A673 (cell line): ENCODE measurements at regions not wholly inside any gene's neighbourhood (a gene's known extent, or its start where the extent isn't known, plus 50 kb on each side); places are given as distances from the start of the nearest gene placed in this dataset.

Source experiments
- BruUV-seq: library from RNA; stranded (reverse); fragments of 400-500 nt; replicated peaks from 2 replicates; lab custom pipeline; 2021; lab: Mats Ljungman, UMichigan
- CTCF ChIA-PET: fragments of 300-600 bp; sonication (Branson Sonifier 250); formaldehyde crosslinking; loops from one replicate; lab custom pipeline; 2022; ENCODE audit warnings: antibody characterized with exemption; lab: Charles Lee
- POLR2A ChIA-PET: fragments of 300-600 bp; sonication (Branson Sonifier 250); formaldehyde crosslinking; loops from one replicate; lab custom pipeline; 2022; ENCODE audit warnings: antibody characterized with exemption; ENCODE audit not compliant: low non-redundant PET; lab: Charles Lee
- DNase-seq: peaks from one replicate; pipeline ENCODE4 v3.0.0-alpha.2; 2015; ENCODE audit warnings: low spot score
- H3K27ac ChIP-seq: fragments of 200-600 bp; sonication (generic); 2 replicates; pipeline ENCODE4 v1.5.1; 2016; ENCODE audit warnings: mixed run types, low read depth, mild to moderate bottlenecking, mixed read lengths, antibody characterized with exemption, low read length; ENCODE audit not compliant: poor library complexity, severe bottlenecking
- H3K27me3 ChIP-seq: fragments of 200-600 bp; sonication (generic); replicated peaks from 2 replicates; pipeline ENCODE4 v1.6.1; 2017; ENCODE audit warnings: mixed run types, low read depth, mild to moderate bottlenecking, mixed read lengths, antibody characterized with exemption, low read length; ENCODE audit not compliant: insufficient read depth, poor library complexity
- H3K36me3 ChIP-seq: fragments of 200-600 bp; sonication (generic); 2 replicates; pipeline ENCODE4 v1.6.1; 2016; ENCODE audit warnings: mixed run types, mild to moderate bottlenecking, mixed read lengths, antibody characterized with exemption, low read length; ENCODE audit not compliant: insufficient read depth, poor library complexity, severe bottlenecking
- H3K4me1 ChIP-seq: fragments of 200-600 bp; sonication (generic); 2 replicates; pipeline ENCODE4 v1.6.1; 2017; ENCODE audit warnings: mixed run types, mild to moderate bottlenecking, mixed read lengths, antibody characterized with exemption, low read length; ENCODE audit not compliant: insufficient read depth, poor library complexity, severe bottlenecking
- H3K4me3 ChIP-seq: fragments of 200-600 bp; sonication (generic); 2 replicates; pipeline ENCODE4 v1.5.1; 2016; ENCODE audit warnings: low read depth, mixed run types, mild to moderate bottlenecking, mixed read lengths, low read length; ENCODE audit not compliant: poor library complexity, severe bottlenecking
- H3K9me3 ChIP-seq: fragments of 200-600 bp; sonication (generic); 2 replicates; pipeline ENCODE4 v1.6.1; 2016; ENCODE audit warnings: mixed run types, low read depth, mild to moderate bottlenecking, mixed read lengths, antibody characterized with exemption, low read length; ENCODE audit not compliant: poor library complexity, severe bottlenecking
- EZH2 ChIP-seq: fragments of 200-600 bp; sonication (generic); IDR thresholded peaks from 2 replicates; pipeline ENCODE4 v1.6.1; 2017; ENCODE audit warnings: borderline replicate concordance, low read depth, mild to moderate bottlenecking, mixed read lengths, antibody characterized with exemption, low read length; ENCODE audit not compliant: poor library complexity, severe bottlenecking
- intact Hi-C: fragments of 100-400 bp; cut with micrococcal nuclease; formaldehyde crosslinking; loops from one replicate; pipeline ENCODE4 v1.10.0; 2022; ENCODE audit not compliant: unreplicated experiment
- TF ChIP-seq, protein P1 (sequence below): fragments of 300-800, 200-600 bp; sonication (generic); conservative IDR thresholded peaks from 2 replicates; pipeline ENCODE4 v1.5.1; 2017; ENCODE audit warnings: low read depth, mild to moderate bottlenecking, antibody characterized with exemption, low read length, moderate library complexity, mixed read lengths

GRCh38 chr3:35437381-35437780, 201.9 kb upstream of the ARPP21 start:
- H3K4me1 ChIP-seq, result no peaks in the 10 kb centered on the region
- POLR2A ChIA-PET, result no interaction called here
- no peaks in the 10 kb centered on the region for H3K36me3 ChIP-seq
- no peak for TF ChIP-seq EZH2
- TF ChIP-seq, protein P1, sequence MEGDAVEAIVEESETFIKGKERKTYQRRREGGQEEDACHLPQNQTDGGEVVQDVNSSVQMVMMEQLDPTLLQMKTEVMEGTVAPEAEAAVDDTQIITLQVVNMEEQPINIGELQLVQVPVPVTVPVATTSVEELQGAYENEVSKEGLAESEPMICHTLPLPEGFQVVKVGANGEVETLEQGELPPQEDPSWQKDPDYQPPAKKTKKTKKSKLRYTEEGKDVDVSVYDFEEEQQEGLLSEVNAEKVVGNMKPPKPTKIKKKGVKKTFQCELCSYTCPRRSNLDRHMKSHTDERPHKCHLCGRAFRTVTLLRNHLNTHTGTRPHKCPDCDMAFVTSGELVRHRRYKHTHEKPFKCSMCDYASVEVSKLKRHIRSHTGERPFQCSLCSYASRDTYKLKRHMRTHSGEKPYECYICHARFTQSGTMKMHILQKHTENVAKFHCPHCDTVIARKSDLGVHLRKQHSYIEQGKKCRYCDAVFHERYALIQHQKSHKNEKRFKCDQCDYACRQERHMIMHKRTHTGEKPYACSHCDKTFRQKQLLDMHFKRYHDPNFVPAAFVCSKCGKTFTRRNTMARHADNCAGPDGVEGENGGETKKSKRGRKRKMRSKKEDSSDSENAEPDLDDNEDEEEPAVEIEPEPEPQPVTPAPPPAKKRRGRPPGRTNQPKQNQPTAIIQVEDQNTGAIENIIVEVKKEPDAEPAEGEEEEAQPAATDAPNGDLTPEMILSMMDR, result no peak
- H3K27me3 ChIP-seq, result no peaks in the 10 kb centered on the region
- intact Hi-C loops, result no loop called here
- no peak overlapping the region for H3K27ac ChIP-seq
- no peaks in the 10 kb centered on the region for H3K9me3 ChIP-seq
- no TSS peak for BruUV-seq
- CTCF ChIA-PET, result no interaction called here
- no peak for DNase-seq
- no peak overlapping the region for H3K4me3 ChIP-seq

DNA sequence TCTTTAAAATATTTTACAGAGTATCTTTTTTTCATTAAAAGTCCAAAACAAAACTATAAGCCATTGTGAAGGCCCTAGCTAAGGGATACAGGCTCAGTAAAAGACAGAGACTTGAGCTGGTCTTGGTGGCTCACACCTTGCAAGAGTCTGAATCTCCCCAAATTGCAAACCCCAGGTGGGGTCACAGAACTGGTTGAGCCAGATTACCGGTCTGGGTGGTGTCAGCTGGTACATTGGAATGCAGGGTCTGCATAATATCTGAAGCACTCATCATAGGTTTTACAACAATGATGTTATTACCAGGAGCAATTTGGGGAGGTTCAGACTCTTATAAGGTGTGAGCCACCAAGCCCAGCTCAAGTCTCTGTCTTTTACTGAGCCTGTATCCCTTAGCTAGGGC, 201.2 kb upstream of the ARPP21 start:
- H3K36me3 ChIP-seq, result no peaks in the 10 kb centered on the region
- intact Hi-C loops, result no loop called here
- H3K4me1 ChIP-seq, result no peaks in the 10 kb centered on the region
- no peak for DNase-seq
- H3K4me3 ChIP-seq, result no peak overlapping the region
- no peaks in the 10 kb centered on the region for H3K27me3 ChIP-seq
- H3K27ac ChIP-seq, result no peak overlapping the region
- POLR2A ChIA-PET, result no interaction called here
- no peaks in the 10 kb centered on the region for H3K9me3 ChIP-seq
- TF ChIP-seq EZH2, result no peak
- TF ChIP-seq, protein P1, result no peak
- BruUV-seq, result no TSS peak
- CTCF ChIA-PET, result no interaction called here

GRCh38 chr3:35439663-35440062, 199.7 kb upstream of the ARPP21 start:
- intact Hi-C loops, result no loop called here
- POLR2A ChIA-PET, result no interaction called here
- Histone ChIP-seq H3K4me3 (no peak overlapping the region), H3K36me3 (no peaks in the 10 kb centered on the region), H3K27me3 (no peaks in the 10 kb centered on the region), H3K9me3 (no peaks in the 10 kb centered on the region), H3K4me1 (no peaks in the 10 kb centered on the region), H3K27ac (no peak overlapping the region)
- CTCF ChIA-PET, result no interaction called here
- BruUV-seq, result no TSS peak
- DNase-seq, result no peak
- TF ChIP-seq, protein P1, result no peak
- TF ChIP-seq EZH2, result no peak
